ENCODE measurements at regions not wholly inside any gene's neighbourhood (a gene's known extent, or its start where the extent isn't known, plus 50 kb on each side); places are given as distances from the start of the nearest gene placed in this dataset.
"Not testable (repeated sequence)": the region's sequence is repeated elsewhere in the genome, so short reads cannot be mapped to it uniquely, and the experiment has no call there.

DNA sequence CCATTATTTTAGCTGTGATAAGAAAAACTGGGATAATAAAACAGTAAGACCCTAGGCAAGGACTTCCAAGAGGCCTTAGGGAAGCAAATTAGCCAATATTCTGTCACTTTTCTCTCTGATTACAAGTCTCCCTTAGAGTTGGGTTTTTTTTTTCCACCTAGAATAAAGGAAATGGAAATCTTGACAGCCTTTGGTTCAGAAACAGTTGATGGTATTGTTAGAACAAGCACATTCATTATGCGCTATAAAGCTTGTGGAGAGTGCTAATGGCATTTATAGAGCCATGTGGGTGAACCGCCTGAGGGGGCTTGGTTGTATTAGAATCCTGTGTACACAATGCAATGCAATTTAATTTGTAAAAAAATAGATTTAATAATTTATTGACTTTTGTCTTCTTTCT is 88.9 kb upstream of the OGFRL1 start:
- DNase-seq, result no peak

DNA sequence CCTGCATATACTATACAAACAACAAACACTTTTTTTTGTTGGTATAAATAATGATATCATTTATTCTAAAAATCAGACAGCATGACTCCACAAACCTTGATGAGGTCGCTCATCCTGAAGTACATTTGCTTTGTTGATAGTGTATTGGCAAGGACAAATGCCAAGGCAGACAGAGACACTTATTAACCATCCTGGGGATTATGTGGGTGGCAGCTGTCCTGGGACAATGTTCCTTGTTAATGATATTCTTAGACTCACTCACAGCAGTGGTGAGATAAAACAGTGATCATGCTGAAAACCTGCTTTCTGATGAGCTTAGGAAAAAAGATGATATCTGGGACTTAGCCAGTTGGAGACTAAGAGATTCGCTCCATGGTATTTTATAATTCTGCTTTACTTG is 85.4 kb upstream of the OGFRL1 start:
- no peak for DNase-seq

DNA sequence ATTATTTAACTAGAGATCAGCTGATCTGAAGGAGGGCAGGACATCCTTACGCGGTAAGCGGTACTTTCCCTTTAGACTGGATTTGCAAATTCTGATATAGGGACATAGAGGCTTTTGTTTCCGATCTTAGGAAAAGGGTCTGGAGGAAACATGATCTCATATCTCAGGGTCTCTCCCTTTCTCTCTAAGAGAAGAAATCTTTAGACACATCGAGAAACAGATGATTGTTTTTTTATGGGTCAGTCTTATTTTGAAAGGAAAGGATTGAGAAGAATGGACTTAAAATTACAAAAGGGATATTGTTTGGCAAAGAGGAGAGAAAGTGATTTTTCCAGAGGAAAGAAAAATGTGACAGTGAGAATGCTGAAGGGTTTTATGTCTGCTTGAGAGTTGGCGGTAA is 83.9 kb upstream of the OGFRL1 start:
- no peak for DNase-seq

DNA sequence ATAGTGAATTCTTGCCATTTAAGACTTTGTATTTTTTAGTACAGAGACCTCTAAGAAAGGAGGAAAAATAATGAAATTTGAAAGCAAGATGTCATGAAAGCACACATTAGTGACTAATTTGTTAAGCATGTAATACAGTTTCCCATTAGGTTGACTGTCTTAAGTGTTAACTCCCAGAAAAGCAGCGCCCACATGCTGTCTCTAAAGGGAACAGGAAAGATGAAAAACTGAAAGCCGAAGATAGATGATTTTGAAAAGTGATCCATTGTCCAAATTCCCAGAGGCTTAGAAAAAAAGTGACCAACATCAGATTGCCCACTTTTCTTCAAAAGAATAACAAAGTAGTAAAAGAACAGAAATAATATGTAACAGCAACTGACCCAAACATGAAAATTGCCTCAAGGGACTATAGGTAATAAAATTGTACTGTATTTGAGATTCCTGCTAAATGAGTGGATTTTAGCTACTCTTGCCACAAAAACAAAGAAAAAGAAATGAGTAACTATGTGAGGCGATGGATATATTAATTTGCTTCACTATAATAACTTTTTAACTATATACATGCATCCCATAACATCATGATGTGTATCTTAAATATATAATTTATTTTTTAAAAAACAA is 83.2 kb upstream of the OGFRL1 start:
- no peak for DNase-seq

DNA sequence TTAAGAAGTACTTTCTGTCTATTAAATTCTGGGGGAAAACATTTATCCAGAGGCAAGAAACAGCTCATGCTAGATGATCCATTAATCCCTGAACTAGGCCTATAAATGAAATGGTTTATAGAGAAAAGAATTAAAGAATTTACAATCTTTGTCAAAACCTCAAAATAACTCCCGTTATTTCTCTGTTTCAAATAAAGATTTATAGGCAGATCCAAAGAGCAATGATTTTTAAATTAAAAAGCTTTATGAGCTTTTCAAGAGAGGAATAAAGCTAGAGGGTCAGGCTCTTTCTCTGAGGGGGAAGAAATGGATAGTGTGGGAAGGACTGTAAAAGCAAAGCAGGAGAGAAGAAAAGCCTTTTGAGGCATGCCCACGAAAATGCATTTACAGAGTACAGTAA is 82.5 kb upstream of the OGFRL1 start:
- no peak for DNase-seq

DNA sequence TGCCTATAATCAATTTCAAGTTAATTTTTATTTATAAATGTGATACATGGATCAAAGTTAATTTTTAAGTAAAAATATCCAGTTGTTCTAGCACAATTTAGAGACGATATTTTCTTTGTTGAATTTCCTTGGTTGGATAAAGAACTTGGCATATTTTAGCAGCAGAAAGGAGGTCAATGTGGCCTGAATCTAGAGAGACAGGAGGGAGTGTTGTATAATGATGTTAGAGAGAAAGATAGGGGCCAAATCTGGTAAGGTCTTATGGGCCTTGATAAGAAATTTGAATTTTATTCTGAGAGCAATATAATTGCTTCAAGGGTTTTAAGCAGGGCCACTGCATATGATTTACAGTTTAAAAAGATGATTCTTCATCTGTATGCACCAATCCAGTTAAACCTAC is 79.4 kb upstream of the OGFRL1 start:
- DNase-seq, result no peak

DNA sequence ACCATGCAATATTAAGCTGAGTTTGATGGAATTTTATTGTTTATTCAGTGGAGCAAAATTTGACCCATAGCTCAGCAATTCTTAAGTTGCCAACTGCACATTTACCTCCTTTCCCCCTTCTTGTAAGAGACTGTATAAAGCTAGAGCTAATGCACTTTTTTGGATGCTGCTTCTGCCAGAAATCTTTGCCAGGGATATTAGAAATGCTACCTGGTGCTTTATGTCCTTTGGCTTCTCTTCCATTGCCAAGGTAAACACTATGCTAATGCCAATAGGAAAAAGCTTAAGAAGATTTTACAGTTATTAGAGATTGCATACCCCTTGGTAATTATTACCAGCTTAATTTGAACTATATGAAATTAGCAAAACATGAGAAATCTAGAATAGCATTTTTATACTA is 79.0 kb upstream of the OGFRL1 start:
- DNase-seq, result no peak

DNA sequence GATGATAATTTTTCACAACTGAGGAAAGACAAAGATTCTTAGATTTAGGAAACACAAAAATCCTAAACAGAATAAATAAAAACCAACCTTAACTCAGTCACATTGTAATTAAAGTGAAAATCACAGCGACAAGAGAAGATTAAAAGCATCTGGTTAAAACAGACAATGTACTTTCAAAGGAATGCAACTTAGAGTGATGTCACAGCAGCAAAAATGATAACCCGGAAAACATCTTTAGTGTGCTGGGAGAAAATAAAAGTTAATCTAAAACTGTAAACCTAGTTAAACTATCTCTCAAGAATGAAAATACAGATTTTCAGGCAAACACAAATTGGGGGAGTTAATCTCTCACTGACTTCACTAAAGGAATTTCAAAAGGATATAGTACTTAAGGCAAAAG is 76.8 kb upstream of the OGFRL1 start:
- no peak for DNase-seq

DNA sequence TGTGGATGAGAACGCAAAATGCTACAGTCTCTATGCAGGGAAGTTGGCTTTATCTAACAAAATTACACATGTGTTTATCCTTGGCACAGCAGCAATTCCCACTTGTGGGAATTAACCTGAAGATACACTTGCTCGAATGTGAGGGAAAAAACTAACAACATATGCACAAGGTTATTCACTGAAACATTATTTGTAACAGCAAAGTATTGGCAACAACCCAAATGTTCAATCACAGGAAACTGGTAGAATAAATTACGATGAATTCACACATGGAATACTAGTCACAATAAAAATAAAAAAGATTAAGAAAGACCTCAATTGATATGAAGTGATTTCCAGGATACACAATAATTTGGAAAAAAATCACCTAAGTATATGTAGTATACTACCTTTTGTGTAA is 68.1 kb upstream of the OGFRL1 start:
- DNase-seq, result no peak

DNA sequence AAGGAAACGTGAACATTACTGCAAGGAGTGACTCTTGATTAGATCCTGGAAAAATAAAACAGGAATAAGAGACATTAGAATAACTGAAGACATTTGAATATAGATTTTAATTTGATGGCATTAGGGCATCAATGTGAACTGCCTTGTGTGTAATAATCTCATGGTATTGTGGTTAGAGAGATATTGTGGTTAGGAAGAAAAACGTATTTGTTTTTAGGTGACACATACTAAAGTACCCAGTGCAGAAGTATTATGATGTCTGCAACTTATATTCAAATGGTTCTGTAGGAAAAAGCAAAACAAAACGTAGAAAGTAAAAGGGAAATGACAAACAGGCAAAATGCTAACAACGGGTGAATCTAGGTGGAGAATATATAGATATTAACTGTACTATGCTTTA is 65.9 kb upstream of the OGFRL1 start:
- DNase-seq, result no peak

DNA sequence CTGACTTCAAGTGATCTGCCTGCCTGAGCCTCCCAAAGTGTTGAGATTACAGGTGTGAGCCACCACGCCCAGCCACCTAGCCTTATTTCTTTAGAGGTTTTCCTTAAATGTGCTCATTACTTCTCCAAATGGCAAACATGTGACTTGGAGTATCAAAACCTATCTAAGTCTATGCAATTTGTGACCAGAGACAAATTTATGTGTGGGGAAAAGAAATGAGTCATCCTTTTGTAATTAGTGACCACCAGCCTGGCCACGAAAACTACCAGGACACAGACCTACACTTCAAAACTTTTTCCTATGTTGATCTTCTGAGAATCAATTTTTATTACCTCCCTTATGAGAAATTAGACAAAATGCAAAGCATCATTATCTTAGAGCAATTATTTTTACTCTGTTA is 64.6 kb upstream of the OGFRL1 start:
- no peak for DNase-seq

DNA sequence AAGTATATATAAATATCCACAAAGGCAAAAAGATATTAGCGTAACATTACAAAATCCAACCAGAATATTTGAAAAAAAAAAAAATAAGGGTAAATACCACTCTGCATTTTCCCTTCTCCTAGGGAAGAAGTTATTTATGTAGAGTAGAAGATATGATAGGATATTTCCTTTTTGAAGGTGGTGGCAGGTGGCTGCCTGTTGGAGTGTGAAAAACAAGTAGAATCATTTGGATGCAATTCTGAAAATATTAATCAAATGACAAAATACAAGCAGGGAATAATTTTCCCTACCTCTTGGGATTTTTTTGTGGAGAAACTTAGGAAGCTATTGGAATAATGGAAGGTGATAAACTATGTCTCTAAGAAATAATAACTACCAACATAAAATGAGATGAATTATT is 62.5 kb upstream of the OGFRL1 start:
- DNase-seq, result no peak

DNA sequence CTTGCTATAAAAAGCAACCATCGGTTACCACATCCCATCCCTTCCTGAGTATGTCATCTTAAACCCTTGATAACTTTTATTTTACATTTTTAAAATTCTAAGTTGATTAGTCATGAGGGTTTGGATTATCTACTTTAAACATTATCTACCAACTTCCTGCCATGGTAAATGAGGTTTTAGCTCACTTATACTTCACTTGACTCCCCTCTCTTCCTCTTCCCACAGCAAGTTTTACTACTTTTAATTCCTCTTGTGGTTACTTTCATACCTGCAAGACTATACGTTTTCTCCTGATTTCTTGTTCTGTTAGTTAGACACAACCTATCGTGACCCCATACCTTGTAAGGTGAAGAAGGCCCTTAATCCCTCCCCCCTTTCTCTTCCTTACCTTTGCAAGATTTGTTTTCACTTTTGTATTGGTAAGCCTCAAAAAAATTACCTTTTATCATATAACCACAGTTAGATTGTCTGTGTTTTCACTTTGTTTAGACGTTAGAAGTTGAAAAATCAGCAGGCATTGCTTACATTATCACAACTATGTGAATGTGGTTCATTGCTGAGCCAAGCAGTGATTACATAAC is 60.1 kb upstream of the OGFRL1 start:
- peak in 1 of 3 donors; percentile 4 for DNase-seq

DNA sequence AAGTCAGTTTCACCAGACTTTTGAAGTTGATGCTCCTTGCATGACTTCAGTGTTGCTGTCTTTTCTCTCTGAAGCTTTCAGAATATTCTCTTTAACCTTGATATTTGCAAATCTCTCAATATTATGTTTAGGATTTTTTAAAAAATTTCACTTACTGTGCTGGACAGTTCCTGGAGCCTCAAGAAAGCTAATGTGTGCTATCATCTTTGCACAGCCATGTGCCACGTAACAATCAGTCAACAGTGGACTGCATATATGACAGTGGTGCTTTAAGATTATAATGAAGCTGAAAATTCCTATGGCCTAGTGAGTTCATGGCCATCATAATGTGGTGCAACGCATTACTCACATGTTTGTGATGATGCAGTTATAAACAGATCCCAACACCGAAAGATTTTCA is 59.1 kb upstream of the OGFRL1 start:
- no peak for DNase-seq

DNA sequence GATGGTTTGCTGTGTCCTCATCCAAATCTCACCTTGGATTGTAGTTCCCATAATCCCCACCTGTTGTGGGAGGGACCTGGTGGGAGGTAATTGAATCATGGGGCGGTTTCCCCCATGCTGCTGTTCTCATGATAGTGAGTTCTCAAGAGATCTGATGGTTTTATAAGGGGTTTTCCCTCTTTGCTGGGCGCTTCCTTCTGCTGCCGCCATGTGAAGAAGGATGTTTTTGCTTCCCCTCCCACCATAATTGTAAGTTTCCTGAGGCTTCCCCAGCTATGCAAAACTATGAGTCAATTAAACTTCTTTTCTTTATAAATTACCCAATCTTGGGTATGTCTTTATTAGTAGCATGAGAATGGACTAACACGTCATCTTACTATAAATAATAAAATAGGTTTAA is 55.7 kb upstream of the OGFRL1 start:
- DNase-seq, result not testable (repeated sequence)

DNA sequence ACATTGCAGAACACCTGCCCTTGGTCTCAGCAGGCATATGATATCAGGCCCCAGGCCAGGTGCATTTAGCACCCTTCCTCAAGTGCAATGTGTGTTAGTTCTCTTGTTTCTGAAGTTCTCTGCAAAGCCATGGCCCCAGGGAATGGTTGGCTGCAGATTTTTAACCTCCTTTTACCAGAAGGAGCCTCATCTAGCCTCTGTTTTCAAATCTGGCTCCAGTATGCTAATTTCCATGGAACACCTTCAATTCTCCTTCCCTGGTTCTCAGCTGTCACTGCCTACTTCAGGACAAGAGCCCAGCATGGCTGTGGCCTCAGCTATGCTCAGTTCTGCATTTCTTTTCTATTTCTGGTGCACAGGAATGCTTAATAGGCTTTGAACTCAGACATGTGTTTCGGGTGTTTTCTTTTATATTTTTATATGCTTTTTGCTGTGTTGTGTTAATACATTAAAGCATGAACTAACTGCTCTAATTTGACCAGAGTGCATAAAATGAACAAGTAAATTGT is 51.6 kb upstream of the OGFRL1 start:
- no peak for DNase-seq

DNA sequence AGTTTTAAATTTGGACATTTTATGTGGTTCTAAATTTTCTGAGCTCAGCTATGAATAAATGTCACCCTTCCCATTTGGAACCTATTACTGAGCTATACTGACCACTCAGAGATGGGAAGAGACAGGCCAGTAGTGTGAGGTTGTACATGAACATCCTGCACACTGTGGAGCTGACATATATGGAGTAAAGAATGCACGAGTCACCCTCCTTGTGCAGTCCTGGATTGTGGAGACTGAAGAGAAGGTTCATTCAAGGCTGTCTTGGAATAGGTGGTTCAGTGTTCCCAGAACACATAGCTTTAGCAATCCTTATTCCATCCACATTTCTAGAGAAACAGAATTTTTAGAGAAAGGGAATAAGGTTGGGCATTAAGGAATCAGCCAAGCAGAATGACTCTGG is 50.3 kb upstream of the OGFRL1 start:
- peak in 1 of 3 donors; percentile 8 for DNase-seq
